ENCODE measurements at regions not wholly inside any gene's neighbourhood (a gene's known extent, or its start where the extent isn't known, plus 50 kb on each side); places are given as distances from the start of the nearest gene placed in this dataset.

- H3K27ac ChIP-seq = no peak overlapping the region
- WGBS, 2 donors = 69 to 74% methylated on average over 3 of the region's 3 CpGs
- no peaks in the 10 kb centered on the region for H3K4me1 ChIP-seq
- H3K9me3 ChIP-seq = no peaks in the 10 kb centered on the region
- intact Hi-C loops (cut with DNase I) = no loop called here
- no peak for DNase-seq
- no peak overlapping the region for H3K4me3 ChIP-seq (replicated peaks in 1 of 3)
- H3K27me3 ChIP-seq = no peaks in the 10 kb centered on the region
- TF ChIP-seq POLR2A (IDR thresholded peaks at IDR 0.05) (no peak), CTCF (IDR thresholded peaks at IDR 0.05) (no peak)
- no peaks in the 10 kb centered on the region for H3K36me3 ChIP-seq
Measured at GRCh38 chr7:84248267-84248666, 53.7 kb upstream of the SEMA3A start.

DNA sequence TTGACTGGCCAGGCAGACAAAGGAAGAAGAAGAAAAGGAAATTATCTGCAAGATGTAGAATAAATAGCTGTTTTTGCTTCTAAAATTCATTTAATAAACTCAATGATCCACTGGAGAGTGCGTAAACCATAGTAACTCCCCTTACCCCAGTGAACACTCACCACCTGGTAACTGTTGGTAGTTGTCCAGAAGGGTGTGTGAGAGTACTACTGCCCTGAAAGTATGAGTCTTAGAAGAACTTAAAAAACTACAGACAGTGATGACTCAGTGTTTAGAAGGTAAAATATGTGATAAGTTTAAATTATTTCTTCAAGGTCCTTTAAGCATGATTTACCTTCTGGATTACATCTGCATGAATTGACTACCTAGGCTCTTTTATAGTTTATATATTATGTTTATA, 53.0 kb upstream of the SEMA3A start:
- no peak for DNase-seq
- WGBS, 2 donors = 87 to 89% methylated on average over 1 of the region's 1 CpG
- intact Hi-C loops (cut with DNase I) = no loop called here

GRCh38 chr7:84245835-84246234, 51.2 kb upstream of the SEMA3A start:
- DNase-seq = no peak
- Histone ChIP-seq H3K27me3 (no peaks in the 10 kb centered on the region), H3K9me3 (no peaks in the 10 kb centered on the region), H3K4me1 (no peaks in the 10 kb centered on the region), H3K36me3 (no peaks in the 10 kb centered on the region), H3K4me3 (replicated peaks in 1 of 3) (no peak overlapping the region), H3K27ac (no peak overlapping the region)
- intact Hi-C loops (cut with DNase I) = no loop called here
- TF ChIP-seq POLR2A (IDR thresholded peaks at IDR 0.05) = no peak
- 71 to 90% methylated on average over 4 to 5 of the region's 5 CpGs for WGBS, 2 donors

More for the DNA sequence above, 53.0 kb upstream of the SEMA3A start:
- no peaks in the 10 kb centered on the region for H3K9me3 ChIP-seq
- no peaks in the 10 kb centered on the region for H3K4me1 ChIP-seq
- no peak for TF ChIP-seq POLR2A (IDR thresholded peaks at IDR 0.05)
- TF ChIP-seq CTCF (IDR thresholded peaks at IDR 0.05) = no peak
- H3K27me3 ChIP-seq = no peaks in the 10 kb centered on the region
- no peak overlapping the region for H3K27ac ChIP-seq
- no peak overlapping the region for H3K4me3 ChIP-seq (replicated peaks in 1 of 3)
- H3K36me3 ChIP-seq = no peaks in the 10 kb centered on the region

Data from thyroid gland (tissue), 4 donors.